Dendritic cell treated with granulocyte-macrophage colony-stimulating factor and Interleukin-4, amounts not matched to agents 40 ng/mL and 50 ng/mL, for 4 days (primary cell): ENCODE measurements at regions not wholly inside any gene's neighbourhood (a gene's known extent, or its start where the extent isn't known, plus 50 kb on each side); places are given as distances from the start of the nearest gene placed in this dataset.

Experiments used
- H3K27ac Mint-ChIP-seq: one replicate; pipeline ENCODE4 v1.8.0; 2022; ENCODE audit warnings: mild to moderate bottlenecking, mixed read lengths
- H3K27me3 Mint-ChIP-seq: one replicate; pipeline ENCODE4 v1.8.0; 2022; ENCODE audit warnings: mild to moderate bottlenecking, mixed read lengths
- H3K36me3 Mint-ChIP-seq: one replicate; pipeline ENCODE4 v1.8.0; 2022; ENCODE audit warnings: low read depth, mixed read lengths
- H3K4me1 Mint-ChIP-seq: one replicate; pipeline ENCODE4 v1.8.0; 2022; ENCODE audit warnings: low read depth, mixed read lengths
- H3K4me3 Mint-ChIP-seq: one replicate; pipeline ENCODE4 v1.8.0; 2022; ENCODE audit warnings: mild to moderate bottlenecking, moderate library complexity, mixed read lengths
- H3K9me3 Mint-ChIP-seq: one replicate; pipeline ENCODE4 v1.8.0; 2022; ENCODE audit warnings: mixed read lengths
- intact Hi-C: fragments of 100-400 bp; cut with micrococcal nuclease; formaldehyde crosslinking; loops from one replicate; pipeline ENCODE4 v1.15.0; 2022

DNA sequence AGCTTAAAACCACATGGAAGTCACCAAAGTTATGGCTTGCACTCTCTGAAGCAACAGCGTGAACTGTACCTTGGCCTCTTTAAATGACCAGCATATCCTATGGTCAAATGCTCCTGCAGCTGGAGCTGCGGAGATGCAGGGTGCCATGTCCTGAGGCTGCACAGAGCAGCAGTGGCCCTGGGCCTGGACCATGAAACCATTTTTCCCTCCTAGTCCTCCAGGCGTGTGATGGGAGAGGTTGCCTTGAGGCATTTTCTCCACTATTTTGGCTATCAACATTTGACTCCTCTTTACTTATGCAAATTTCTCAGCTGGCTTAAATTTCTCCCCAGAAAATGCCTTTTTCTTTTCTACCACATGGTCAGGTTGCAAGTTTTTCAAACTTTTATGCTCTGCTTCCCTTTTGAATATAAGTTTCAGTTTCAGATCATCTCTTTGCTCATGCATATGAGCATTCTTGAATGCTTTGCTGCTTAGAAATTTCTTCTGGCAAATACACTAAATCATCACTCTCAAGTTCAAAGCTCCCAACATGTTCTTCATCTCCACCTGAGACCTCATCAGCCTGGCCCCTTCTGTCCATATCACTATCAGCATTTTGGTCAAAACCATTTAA lies 82.9 kb upstream of the TMEFF2 start:
- intact Hi-C loops: no loop called here
- Mint-ChIP-seq H3K4me3 (no peak overlapping the region), H3K27ac (no peak overlapping the region), H3K36me3 (no peaks in the 10 kb centered on the region), H3K27me3 (no peaks in the 10 kb centered on the region), H3K9me3 (peaks cover 9% of the 10 kb centered on the region), H3K4me1 (peaks cover 19% of the 10 kb centered on the region)

DNA sequence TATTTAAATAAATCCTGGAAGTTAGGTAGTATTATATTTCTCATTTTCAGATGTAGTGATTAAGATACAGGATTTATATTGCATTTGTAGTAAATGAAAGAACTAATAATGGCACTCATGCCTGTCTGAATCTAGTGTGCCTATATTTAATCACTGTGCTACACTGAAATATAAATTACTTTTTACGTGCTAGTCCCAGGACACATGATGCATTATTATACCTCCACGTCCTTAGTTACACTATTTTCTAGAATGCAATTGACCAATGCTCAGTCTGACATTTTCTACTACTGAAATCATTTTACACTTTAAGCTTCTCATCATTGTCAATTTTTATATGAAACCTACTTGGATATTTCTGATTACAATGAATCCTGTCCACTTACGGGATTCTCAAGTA lies 80.9 kb upstream of the TMEFF2 start:
- Mint-ChIP-seq H3K4me1 (peaks cover 19% of the 10 kb centered on the region), H3K27ac (no peak overlapping the region), H3K9me3 (peaks cover 9% of the 10 kb centered on the region), H3K36me3 (no peaks in the 10 kb centered on the region), H3K4me3 (no peak overlapping the region), H3K27me3 (no peaks in the 10 kb centered on the region)
- intact Hi-C loops: no loop called here

DNA sequence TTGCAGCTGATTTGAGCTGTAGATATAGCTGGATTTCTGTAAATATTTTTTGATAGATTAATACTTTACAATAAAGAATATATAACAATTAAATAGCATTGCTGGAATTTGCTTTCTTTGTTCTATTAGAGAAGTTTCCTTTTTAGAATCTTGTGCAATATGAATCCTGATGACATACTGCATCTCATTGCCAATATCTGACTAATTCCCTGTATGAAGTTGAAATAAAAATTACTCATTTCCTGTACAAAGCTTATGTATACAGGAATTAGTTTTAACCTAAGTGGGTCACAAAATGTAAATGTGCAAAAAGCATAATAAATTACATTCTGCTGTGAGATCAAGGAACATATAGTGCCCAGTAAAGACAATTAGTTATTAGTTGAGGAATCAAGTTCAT lies 72.8 kb upstream of the TMEFF2 start:
- Mint-ChIP-seq H3K9me3 (no peaks in the 10 kb centered on the region), H3K27me3 (no peaks in the 10 kb centered on the region), H3K4me3 (no peak overlapping the region), H3K27ac (no peak overlapping the region), H3K4me1 (peaks cover 5% of the 10 kb centered on the region), H3K36me3 (no peaks in the 10 kb centered on the region)
- intact Hi-C loops: no loop called here

DNA sequence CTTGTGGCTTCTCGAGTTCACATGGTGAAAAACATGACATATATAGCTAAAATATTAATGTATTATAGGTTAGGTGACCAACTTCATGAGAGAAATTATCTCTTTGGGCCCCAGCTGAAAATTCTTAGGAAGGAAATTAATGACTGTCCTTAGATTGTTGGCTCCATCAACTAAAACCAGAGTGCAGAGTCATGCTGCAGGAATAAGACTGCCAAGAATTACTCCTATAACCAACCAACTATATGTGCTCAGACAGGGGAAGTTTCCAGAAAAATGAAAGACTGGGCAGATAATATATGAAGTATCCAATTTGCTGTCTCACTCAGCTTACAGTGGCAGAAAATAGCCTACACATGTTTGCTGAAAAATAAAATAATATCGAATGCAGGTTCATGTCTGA lies 71.0 kb upstream of the TMEFF2 start:
- Mint-ChIP-seq H3K9me3 (no peaks in the 10 kb centered on the region), H3K27me3 (no peaks in the 10 kb centered on the region), H3K4me3 (no peak overlapping the region), H3K4me1 (peaks cover 5% of the 10 kb centered on the region), H3K36me3 (no peaks in the 10 kb centered on the region), H3K27ac (no peak overlapping the region)
- intact Hi-C loops: no loop called here

DNA sequence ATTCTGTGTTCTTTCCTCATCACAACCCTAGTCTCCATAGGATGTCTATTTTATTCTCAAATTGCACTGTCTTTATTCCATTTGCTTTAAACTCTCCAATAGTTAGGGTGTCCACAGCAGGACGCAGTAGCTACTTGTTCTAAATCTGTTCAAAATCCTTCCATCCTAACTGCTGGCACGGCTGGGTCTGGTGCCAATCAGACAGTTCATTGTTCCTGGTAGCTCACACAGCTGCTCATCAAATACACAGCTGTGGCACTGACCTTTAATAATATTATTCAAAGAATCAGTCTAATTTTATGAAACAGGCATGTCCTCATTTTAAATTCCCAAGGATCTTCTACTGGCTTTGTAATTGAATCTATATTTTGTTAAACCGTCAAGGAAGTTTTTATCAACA lies 59.7 kb upstream of the TMEFF2 start:
- no peaks in the 10 kb centered on the region for H3K36me3 Mint-ChIP-seq
- no peaks in the 10 kb centered on the region for H3K27me3 Mint-ChIP-seq
- no peak overlapping the region for H3K27ac Mint-ChIP-seq
- H3K4me3 Mint-ChIP-seq: no peak overlapping the region
- no peaks in the 10 kb centered on the region for H3K9me3 Mint-ChIP-seq
- intact Hi-C loops: no loop called here
- no peaks in the 10 kb centered on the region for H3K4me1 Mint-ChIP-seq

DNA sequence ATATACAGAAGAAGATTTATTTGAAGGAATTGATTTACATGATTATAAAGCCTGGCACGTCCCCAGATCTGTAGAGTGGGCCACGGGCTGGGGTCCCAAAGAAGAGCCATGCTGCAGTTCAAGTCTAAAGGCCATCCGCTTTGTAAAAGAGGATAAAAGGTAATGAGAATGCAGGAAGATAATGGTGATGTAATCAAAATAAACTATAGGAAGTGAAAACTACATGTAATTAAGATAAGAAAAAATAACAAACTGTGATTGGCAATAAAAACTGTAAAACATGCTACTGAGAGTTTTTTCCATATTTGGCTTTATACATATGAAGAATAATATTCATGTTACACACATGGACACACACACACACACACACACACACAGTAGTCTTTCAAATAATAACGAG lies 59.0 kb upstream of the TMEFF2 start:
- H3K36me3 Mint-ChIP-seq: no peaks in the 10 kb centered on the region
- H3K27me3 Mint-ChIP-seq: no peaks in the 10 kb centered on the region
- H3K27ac Mint-ChIP-seq: no peak overlapping the region
- no peaks in the 10 kb centered on the region for H3K9me3 Mint-ChIP-seq
- intact Hi-C loops: no loop called here
- no peak overlapping the region for H3K4me3 Mint-ChIP-seq
- H3K4me1 Mint-ChIP-seq: no peaks in the 10 kb centered on the region

DNA sequence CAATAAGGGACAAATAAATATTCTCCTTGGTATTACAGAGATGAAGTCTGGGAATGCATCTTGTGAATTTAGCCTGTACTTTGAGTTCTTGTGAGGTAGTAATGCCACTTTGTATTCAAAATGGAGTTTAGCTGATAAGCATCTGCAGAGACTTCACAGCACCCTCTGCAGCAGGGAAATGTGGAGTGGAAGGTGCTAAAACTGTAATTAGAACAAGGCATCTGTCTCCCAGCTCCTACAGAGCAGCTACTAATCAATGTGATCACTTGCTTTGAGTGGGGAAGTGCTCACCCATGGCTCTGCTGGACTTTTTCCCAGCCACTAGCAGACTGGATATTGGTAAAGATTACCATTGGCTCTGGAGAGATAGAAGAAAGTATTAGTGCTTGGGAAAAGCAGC lies 56.2 kb upstream of the TMEFF2 start:
- Mint-ChIP-seq H3K27ac (no peak overlapping the region), H3K4me3 (no peak overlapping the region)

DNA sequence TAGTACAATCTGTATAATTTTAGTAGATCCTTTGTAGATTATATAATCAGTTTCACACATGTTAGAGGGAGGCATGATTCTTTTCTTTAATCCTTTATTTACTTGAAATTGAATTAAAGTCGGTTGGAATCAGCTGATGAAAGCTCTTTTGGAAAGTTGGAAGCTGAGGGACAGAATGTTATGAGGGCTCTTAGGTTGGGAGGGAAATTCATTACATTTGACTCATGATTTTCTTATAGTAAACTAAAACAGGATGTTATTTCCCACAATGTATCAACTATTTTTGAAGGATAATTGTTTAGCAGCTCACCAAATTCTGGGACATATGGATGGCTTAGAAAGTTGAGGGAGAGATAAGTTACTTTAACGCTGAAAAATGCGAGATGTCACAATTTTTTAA lies 52.7 kb upstream of the TMEFF2 start:
- intact Hi-C loops: no loop called here
- Mint-ChIP-seq H3K27ac (no peak overlapping the region), H3K36me3 (no peaks in the 10 kb centered on the region), H3K9me3 (no peaks in the 10 kb centered on the region), H3K4me1 (no peaks in the 10 kb centered on the region), H3K4me3 (no peak overlapping the region), H3K27me3 (no peaks in the 10 kb centered on the region)

More for the DNA sequence above, 56.2 kb upstream of the TMEFF2 start:
- Mint-ChIP-seq H3K36me3 (no peaks in the 10 kb centered on the region), H3K4me1 (no peaks in the 10 kb centered on the region), H3K9me3 (no peaks in the 10 kb centered on the region), H3K27me3 (no peaks in the 10 kb centered on the region)
- intact Hi-C loops: no loop called here

DNA sequence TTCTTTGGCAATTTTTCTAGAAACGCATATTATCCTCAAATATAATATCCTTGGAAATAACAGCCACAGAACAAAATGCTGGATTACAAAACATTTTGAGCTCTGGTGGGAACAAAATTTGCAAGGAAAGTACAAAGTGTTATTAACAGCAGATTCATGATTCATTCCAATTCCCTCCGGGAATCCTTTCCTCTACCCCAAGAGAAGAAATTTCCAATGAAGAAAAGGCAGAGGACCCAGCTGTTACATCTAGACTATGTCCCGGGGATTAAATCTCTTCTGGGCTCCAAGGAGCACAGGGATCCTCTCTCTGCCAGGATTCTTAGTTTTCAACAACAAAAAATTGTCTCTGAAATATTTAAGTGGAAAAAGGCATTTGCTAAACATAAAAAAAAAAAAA lies 51.6 kb upstream of the TMEFF2 start:
- no peaks in the 10 kb centered on the region for H3K9me3 Mint-ChIP-seq
- no peak overlapping the region for H3K4me3 Mint-ChIP-seq
- H3K4me1 Mint-ChIP-seq: no peaks in the 10 kb centered on the region
- H3K27ac Mint-ChIP-seq: no peak overlapping the region
- no peaks in the 10 kb centered on the region for H3K36me3 Mint-ChIP-seq
- intact Hi-C loops: no loop called here
- H3K27me3 Mint-ChIP-seq: no peaks in the 10 kb centered on the region

DNA sequence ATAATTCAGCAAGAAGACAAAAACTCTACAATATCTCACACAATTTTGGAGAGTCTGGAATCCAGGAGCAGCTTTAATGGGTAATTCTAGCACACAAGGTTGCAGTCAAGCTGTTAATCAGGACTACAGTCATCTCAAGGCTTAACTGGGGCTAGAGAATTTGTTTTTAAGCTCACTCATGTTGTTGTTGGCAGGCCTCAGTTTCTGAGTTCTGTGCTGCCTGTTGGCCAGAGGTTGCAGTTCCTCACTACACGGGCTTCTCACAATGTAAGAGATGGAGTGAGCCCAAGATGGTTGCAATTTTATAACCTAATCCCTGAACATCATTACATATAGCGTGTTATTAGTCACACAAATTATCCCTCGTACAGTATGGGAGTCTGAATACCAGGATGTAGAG lies 50.6 kb upstream of the TMEFF2 start:
- no peak overlapping the region for H3K4me3 Mint-ChIP-seq
- H3K27me3 Mint-ChIP-seq: no peaks in the 10 kb centered on the region
- intact Hi-C loops: no loop called here
- H3K36me3 Mint-ChIP-seq: no peaks in the 10 kb centered on the region
- H3K4me1 Mint-ChIP-seq: no peaks in the 10 kb centered on the region
- no peak overlapping the region for H3K27ac Mint-ChIP-seq
- H3K9me3 Mint-ChIP-seq: no peaks in the 10 kb centered on the region
